Chondrocyte (in vitro differentiated cells): ENCODE measurements at regions not wholly inside any gene's neighbourhood (a gene's known extent, or its start where the extent isn't known, plus 50 kb on each side); places are given as distances from the start of the nearest gene placed in this dataset.

Experiments
- DNase-seq: peaks from one replicate; pipeline ENCODE4 v3.0.0; 2021; ENCODE audit warnings: mixed read lengths, low spot score
- H3K27ac Mint-ChIP-seq: one replicate; pipeline ENCODE4 v1.8.0; 2021; ENCODE audit warnings: mild to moderate bottlenecking, moderate library complexity, mixed read lengths; ENCODE audit not compliant: unreplicated experiment
- H3K27me3 Mint-ChIP-seq: 2 replicates; pipeline ENCODE4 v1.8.0; 2021; ENCODE audit warnings: low read depth, mixed read lengths
- H3K36me3 Mint-ChIP-seq: 2 replicates; pipeline ENCODE4 v1.8.0; 2021; ENCODE audit warnings: low read depth, mixed read lengths
- H3K4me1 Mint-ChIP-seq: 2 replicates; pipeline ENCODE4 v1.8.0; 2021; ENCODE audit warnings: low read depth, mild to moderate bottlenecking, mixed read lengths
- H3K4me3 Mint-ChIP-seq: one replicate; pipeline ENCODE4 v1.8.0; 2021; ENCODE audit warnings: mild to moderate bottlenecking, moderate library complexity, mixed read lengths; ENCODE audit not compliant: unreplicated experiment
- H3K9me3 Mint-ChIP-seq: 2 replicates; pipeline ENCODE4 v1.8.0; 2021; ENCODE audit warnings: low read depth, mixed read lengths
- CTCF ChIP-seq: fragments of 200-600 bp; sonication (generic); IDR thresholded peaks from 2 replicates; pipeline ENCODE4 v1.5.0; 2021; ENCODE audit warnings: antibody characterized with exemption, mild to moderate bottlenecking, moderate library complexity

DNA sequence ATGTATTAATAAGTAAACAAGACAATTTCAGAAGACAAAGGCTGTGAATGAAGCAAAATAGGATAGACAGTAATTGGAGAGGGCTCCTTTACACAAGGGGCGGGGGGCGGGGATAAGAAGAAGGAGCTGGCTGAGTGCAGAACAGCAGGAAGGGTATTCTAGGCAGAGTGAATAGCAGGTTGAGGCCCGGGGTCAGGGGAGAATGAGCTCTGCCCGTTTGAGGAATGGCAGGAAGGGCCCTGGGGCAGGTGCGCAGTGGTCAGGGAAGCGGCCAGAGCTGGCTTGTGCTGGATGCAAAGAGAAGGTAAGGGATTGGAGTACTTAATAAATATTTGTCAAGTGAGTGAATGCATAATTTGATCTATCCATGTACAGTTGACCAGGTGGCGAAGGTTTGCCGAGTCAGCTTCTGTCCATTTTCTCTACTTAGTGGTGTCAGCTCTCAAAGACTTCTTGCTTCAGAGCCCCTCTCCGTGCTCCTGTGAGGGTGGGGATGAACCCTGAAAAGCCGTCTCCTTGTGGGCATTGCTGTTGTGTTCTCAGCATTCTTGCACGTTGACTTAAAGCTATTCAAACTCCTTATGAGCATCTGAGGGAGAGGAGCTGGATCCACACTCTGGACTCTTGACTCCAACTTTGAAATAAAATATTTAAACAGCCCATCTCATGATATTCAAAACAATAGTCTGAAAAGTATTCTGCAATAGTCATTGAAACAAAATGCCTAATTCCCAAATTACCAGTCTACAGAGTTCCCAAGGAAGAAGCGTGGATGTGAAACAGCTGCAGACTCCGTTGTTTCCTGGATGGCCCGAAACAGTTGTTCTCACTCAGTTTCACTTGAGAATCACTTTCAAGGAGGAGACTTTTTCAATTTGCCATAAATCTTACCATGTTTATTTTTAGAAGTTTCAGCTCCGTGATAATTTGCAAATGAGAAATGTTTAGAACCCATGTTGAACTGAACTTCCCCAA is 105.1 kb downstream of the EDN3 start:
- DNase-seq = no peak
- Mint-ChIP-seq H3K27ac (no peak overlapping the region), H3K4me3 (no peak overlapping the region), H3K4me1 (peaks cover 5% of the 10 kb centered on the region), H3K36me3 (no peaks in the 10 kb centered on the region), H3K27me3 (peaks cover 31% of the 10 kb centered on the region), H3K9me3 (no peaks in the 10 kb centered on the region)
- no peak for TF ChIP-seq CTCF

DNA sequence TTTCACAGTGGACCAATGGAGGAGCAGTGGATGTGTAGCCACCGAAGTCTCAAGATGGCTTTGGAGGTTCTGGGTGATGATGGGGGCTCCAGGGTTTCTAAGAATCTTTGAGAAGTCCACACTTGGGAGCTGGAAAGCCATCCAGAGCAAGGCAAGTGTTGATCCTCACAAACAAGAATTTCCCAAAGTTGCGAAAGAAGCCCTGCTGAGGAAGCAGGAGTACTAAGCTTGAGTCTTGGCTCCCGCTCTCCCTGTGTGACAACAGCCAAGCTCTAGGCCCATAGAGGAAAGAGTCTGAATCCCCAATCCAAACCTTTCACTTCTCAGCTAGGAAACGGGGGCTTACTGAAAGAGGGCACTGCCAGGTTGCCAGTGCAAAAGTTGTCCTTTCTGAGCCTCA is 106.0 kb downstream of the EDN3 start:
- no peak overlapping the region for H3K4me3 Mint-ChIP-seq
- no peak overlapping the region for H3K27ac Mint-ChIP-seq
- no peaks in the 10 kb centered on the region for H3K9me3 Mint-ChIP-seq
- no peaks in the 10 kb centered on the region for H3K36me3 Mint-ChIP-seq
- TF ChIP-seq CTCF = no peak
- peaks cover 31% of the 10 kb centered on the region for H3K27me3 Mint-ChIP-seq
- DNase-seq = no peak
- H3K4me1 Mint-ChIP-seq = peaks cover 5% of the 10 kb centered on the region

DNA sequence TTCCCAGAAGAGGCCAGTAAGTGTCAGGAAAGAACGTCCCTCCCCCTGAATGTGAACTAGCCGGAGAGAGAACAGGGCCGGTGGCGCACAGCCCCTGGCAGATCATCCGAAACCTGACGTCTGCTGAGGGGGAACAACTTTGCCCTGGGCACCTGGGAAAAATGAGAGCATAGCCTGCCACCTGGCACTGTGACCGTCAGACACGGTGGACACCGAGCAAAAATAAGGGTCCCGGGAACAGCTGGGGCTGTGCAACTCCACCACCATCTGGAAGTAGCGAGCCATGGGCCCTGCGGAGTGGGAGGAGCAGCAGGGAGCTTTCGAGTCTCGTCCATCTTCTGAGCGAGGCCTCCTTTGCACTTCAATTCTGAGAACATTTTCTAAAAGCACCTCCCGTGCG is 110.8 kb downstream of the EDN3 start:
- H3K36me3 Mint-ChIP-seq = no peaks in the 10 kb centered on the region
- peaks cover 11% of the 10 kb centered on the region for H3K9me3 Mint-ChIP-seq
- TF ChIP-seq CTCF = no peak

GRCh38 chr20:59411589-59411988 is 111.2 kb downstream of the EDN3 start:
- H3K27ac Mint-ChIP-seq = no peak overlapping the region
- no peaks in the 10 kb centered on the region for H3K4me1 Mint-ChIP-seq
- H3K36me3 Mint-ChIP-seq = no peaks in the 10 kb centered on the region
- H3K4me3 Mint-ChIP-seq = no peak overlapping the region
- H3K9me3 Mint-ChIP-seq = peaks cover 11% of the 10 kb centered on the region
- no peak for DNase-seq
- H3K27me3 Mint-ChIP-seq = peaks cover 11% of the 10 kb centered on the region
- TF ChIP-seq CTCF = no peak

More for the DNA sequence above, 110.8 kb downstream of the EDN3 start:
- DNase-seq = no peak
- peaks cover 14% of the 10 kb centered on the region for H3K27me3 Mint-ChIP-seq
- no peak overlapping the region for H3K27ac Mint-ChIP-seq
- no peak overlapping the region for H3K4me3 Mint-ChIP-seq
- no peaks in the 10 kb centered on the region for H3K4me1 Mint-ChIP-seq

- H3K4me1 Mint-ChIP-seq = no peaks in the 10 kb centered on the region
- no peaks in the 10 kb centered on the region for H3K36me3 Mint-ChIP-seq
- no peak for TF ChIP-seq CTCF
- peaks cover 11% of the 10 kb centered on the region for H3K9me3 Mint-ChIP-seq
- no peak overlapping the region for H3K27ac Mint-ChIP-seq
- H3K4me3 Mint-ChIP-seq = no peak overlapping the region
- DNase-seq = no peak
- peaks cover 5% of the 10 kb centered on the region for H3K27me3 Mint-ChIP-seq
These were observed 111.8 kb downstream of the EDN3 start for GRCh38 chr20:59412181-59412580.
